ENCODE measurements at regions not wholly inside any gene's neighbourhood (a gene's known extent, or its start where the extent isn't known, plus 50 kb on each side); places are given as distances from the start of the nearest gene placed in this dataset.
A peak's percentile ranks its signal among the peaks of the same experiment; 100 is the strongest.

GRCh38 chr5:136676685-136677084 lies 311.3 kb upstream of the TRPC7 start:
- H3K4me3 ChIP-seq = no peak overlapping the region
- 60 to 68% methylated on average over 3 of the region's 3 CpGs for WGBS, 2 donors
- DNase-seq (no peak), ATAC-seq (ENCODE audit: insufficient read depth, low FRiP score) (no peak)
- TF ChIP-seq CTCF (IDR thresholded peaks at IDR 0.05; ENCODE audit: control extremely low read depth, extremely low read depth) = no peak
- no peaks in the 10 kb centered on the region for H3K27me3 ChIP-seq (ENCODE audit: control insufficient read depth in 3 of 3, insufficient read depth in 3 of 3, low read length in 2 of 3)
- peaks cover 0 to 4% (median 0%) of the 10 kb centered on the region in 4 donors for H3K9me3 ChIP-seq (ENCODE audit: control insufficient read depth in 4 of 4, insufficient read depth in 3 of 4, low read length in 3 of 4)
- H3K9ac ChIP-seq (ENCODE audit: insufficient read depth in 1 of 2, low read length in 2 of 2) = no peak overlapping the region
- H3K4me1 ChIP-seq (ENCODE audit: control insufficient read depth in 5 of 5, insufficient read depth in 5 of 5, low read length in 5 of 5) = no peaks in the 10 kb centered on the region
- H3K36me3 ChIP-seq (ENCODE audit: control insufficient read depth in 4 of 4, insufficient read depth in 4 of 4, low read length in 4 of 4) = no peaks in the 10 kb centered on the region
- no peak overlapping the region for H3K27ac ChIP-seq (ENCODE audit: low read depth in 1 of 2, low read length in 1 of 2)

DNA sequence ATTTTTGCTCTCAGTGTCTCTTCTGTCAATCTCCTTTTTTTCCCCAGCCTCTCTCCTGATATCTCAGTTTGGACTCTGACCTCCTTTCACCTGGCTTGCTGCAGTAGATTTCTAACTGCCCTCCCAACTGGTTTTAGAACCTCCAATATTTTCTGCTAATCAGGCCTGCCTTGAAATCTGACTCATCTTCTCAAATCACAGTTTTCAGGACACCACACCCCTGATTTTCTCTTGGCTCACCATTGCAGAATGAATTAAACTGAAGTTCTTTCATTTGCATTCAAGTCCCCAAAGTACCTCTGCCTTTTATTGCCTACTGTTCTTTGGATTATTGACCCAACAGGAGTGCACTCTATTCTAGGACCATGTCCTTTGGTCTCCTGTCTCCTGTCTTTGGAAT lies 310.4 kb upstream of the TRPC7 start:
- TF ChIP-seq CTCF (IDR thresholded peaks at IDR 0.05; ENCODE audit: control extremely low read depth, extremely low read depth) = no peak
- no peaks in the 10 kb centered on the region for H3K27me3 ChIP-seq (ENCODE audit: control insufficient read depth in 3 of 3, insufficient read depth in 3 of 3, low read length in 2 of 3)
- peaks cover 0 to 4% (median 0%) of the 10 kb centered on the region in 4 donors for H3K9me3 ChIP-seq (ENCODE audit: control insufficient read depth in 4 of 4, insufficient read depth in 3 of 4, low read length in 3 of 4)
- H3K4me1 ChIP-seq (ENCODE audit: control insufficient read depth in 5 of 5, insufficient read depth in 5 of 5, low read length in 5 of 5) = no peaks in the 10 kb centered on the region
- no peak overlapping the region for H3K27ac ChIP-seq (ENCODE audit: low read depth in 1 of 2, low read length in 1 of 2)
- no peak overlapping the region for H3K9ac ChIP-seq (ENCODE audit: insufficient read depth in 1 of 2, low read length in 2 of 2)
- H3K36me3 ChIP-seq (ENCODE audit: control insufficient read depth in 4 of 4, insufficient read depth in 4 of 4, low read length in 4 of 4) = no peaks in the 10 kb centered on the region
- ATAC-seq (ENCODE audit: insufficient read depth, low FRiP score) = no peak
- no peak for DNase-seq
- no peak overlapping the region for H3K4me3 ChIP-seq

DNA sequence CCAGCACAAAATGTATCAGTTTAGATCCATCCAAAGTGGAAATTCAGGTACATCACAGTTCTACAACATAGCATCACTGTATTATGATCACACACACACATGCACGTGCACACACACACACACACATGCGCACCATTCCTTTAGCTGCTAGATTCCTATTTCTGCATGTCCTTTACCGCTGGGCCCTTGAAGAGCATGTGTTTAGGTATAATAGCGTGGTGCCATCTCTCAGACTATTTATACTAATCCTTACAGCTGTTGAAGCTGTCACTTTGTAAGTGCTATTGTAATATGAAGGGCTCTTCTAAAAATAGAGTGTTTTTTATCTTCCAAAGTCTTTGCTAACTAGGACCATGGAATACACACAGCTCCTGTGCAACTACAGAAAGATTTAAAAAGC lies 308.8 kb upstream of the TRPC7 start:
- WGBS, 2 donors = 64 to 85% methylated on average over 4 of the region's 4 CpGs
- peak in 1 of 3 donors; percentile 3 for DNase-seq
- H3K27ac ChIP-seq (ENCODE audit: low read depth in 1 of 2, low read length in 1 of 2) = no peak overlapping the region

More for the DNA sequence above, 308.8 kb upstream of the TRPC7 start:
- Histone ChIP-seq H3K9me3 (ENCODE audit: control insufficient read depth in 4 of 4, insufficient read depth in 3 of 4, low read length in 3 of 4) (peaks cover 0 to 7% (median 0%) of the 10 kb centered on the region in 4 donors), H3K36me3 (ENCODE audit: control insufficient read depth in 4 of 4, insufficient read depth in 4 of 4, low read length in 4 of 4) (no peaks in the 10 kb centered on the region), H3K27me3 (ENCODE audit: control insufficient read depth in 3 of 3, insufficient read depth in 3 of 3, low read length in 2 of 3) (no peaks in the 10 kb centered on the region), H3K4me1 (ENCODE audit: control insufficient read depth in 5 of 5, insufficient read depth in 5 of 5, low read length in 5 of 5) (no peaks in the 10 kb centered on the region), H3K9ac (ENCODE audit: insufficient read depth in 1 of 2, low read length in 2 of 2) (no peak overlapping the region), H3K4me3 (no peak overlapping the region)
- no peak for TF ChIP-seq CTCF (IDR thresholded peaks at IDR 0.05; ENCODE audit: control extremely low read depth, extremely low read depth)
- no peak for ATAC-seq (ENCODE audit: insufficient read depth, low FRiP score)
